ENCODE measurements at regions not wholly inside any gene's neighbourhood (a gene's known extent, or its start where the extent isn't known, plus 50 kb on each side); places are given as distances from the start of the nearest gene placed in this dataset.

DNA sequence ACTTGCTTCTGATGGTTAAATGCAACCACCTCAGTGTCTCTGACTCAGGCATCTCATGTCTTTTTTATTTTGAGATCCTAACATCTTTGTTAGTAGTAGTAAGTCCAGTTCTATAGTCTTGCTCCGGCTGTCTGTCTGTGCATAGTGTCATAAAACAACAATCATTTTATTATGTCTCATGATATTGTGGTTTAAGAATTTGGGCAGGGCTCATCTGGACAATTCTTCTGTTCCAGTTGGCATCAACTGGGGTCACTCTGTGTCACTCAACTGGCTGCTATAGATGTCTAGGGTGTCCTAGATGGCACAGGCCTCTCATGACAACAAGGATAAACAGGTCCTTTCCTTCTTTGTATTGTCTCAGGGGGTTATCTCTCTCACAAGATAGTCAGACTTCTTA lies 299.6 kb upstream of the ZNF521 start:
- TF ChIP-seq, protein P1, sequence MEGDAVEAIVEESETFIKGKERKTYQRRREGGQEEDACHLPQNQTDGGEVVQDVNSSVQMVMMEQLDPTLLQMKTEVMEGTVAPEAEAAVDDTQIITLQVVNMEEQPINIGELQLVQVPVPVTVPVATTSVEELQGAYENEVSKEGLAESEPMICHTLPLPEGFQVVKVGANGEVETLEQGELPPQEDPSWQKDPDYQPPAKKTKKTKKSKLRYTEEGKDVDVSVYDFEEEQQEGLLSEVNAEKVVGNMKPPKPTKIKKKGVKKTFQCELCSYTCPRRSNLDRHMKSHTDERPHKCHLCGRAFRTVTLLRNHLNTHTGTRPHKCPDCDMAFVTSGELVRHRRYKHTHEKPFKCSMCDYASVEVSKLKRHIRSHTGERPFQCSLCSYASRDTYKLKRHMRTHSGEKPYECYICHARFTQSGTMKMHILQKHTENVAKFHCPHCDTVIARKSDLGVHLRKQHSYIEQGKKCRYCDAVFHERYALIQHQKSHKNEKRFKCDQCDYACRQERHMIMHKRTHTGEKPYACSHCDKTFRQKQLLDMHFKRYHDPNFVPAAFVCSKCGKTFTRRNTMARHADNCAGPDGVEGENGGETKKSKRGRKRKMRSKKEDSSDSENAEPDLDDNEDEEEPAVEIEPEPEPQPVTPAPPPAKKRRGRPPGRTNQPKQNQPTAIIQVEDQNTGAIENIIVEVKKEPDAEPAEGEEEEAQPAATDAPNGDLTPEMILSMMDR (conservative IDR thresholded peaks at IDR 0.05; ENCODE audit: low read depth, low read length): no peak
- no peak for TF ChIP-seq EZH2 (IDR thresholded peaks at IDR 0.05; ENCODE audit: low read length, unreplicated experiment)
